Mesenchymal stem cell (in vitro differentiated cells and primary cell): ENCODE measurements at regions not wholly inside any gene's neighbourhood (a gene's known extent, or its start where the extent isn't known, plus 50 kb on each side); places are given as distances from the start of the nearest gene placed in this dataset.

Experiments used
- DNase-seq: peaks from one replicate; pipeline ENCODE4 v3.0.0-alpha.2; 2013
- H2AFZ ChIP-seq: one replicate; pipeline ENCODE4 v1.6.1; 2013; ENCODE audit warnings: low read depth, mild to moderate bottlenecking, control low read depth, inconsistent platforms, low read length, moderate library complexity
- H2AK5ac ChIP-seq: 2 replicates; pipeline ENCODE4 v1.6.1; 2013; ENCODE audit warnings: low read length, moderate library complexity, mild to moderate bottlenecking, inconsistent platforms; ENCODE audit not compliant: severe bottlenecking
- H2BK120ac ChIP-seq: one replicate; pipeline ENCODE4 v1.6.1; 2013; ENCODE audit warnings: low read depth, mild to moderate bottlenecking, inconsistent platforms, low read length, moderate library complexity
- H2BK12ac ChIP-seq, 2 experiments: one replicate each; pipeline ENCODE4 v1.6.1; 2013; ENCODE audit warnings: inconsistent platforms in 2 of 2, low read length in 2 of 2, mild to moderate bottlenecking in 2 of 2, moderate library complexity in 2 of 2, control low read depth in 1 of 2
- H2BK15ac ChIP-seq: one replicate; pipeline ENCODE4 v1.6.1; 2013; ENCODE audit warnings: mild to moderate bottlenecking, low read depth, inconsistent platforms; ENCODE audit not compliant: poor library complexity, severe bottlenecking
- H2BK5ac ChIP-seq: 2 replicates; pipeline ENCODE4 v1.6.1; 2013; ENCODE audit warnings: low read depth, mild to moderate bottlenecking, low read length, control low read depth, inconsistent platforms; ENCODE audit not compliant: poor library complexity, severe bottlenecking
- H3K14ac ChIP-seq, 2 experiments: one replicate each; pipeline ENCODE4 v1.6.1; 2013; ENCODE audit warnings: inconsistent platforms in 2 of 2, low read length in 2 of 2, control low read depth in 1 of 2, mild to moderate bottlenecking in 1 of 2, moderate library complexity in 1 of 2
- H3K18ac ChIP-seq, 2 experiments: one replicate each; pipeline ENCODE4 v1.6.1; 2013; ENCODE audit warnings: inconsistent platforms in 2 of 2, low read length in 2 of 2, control low read depth in 1 of 2, low read depth in 1 of 2, mild to moderate bottlenecking in 1 of 2
- H3K23ac ChIP-seq, 2 experiments: one replicate each; pipeline ENCODE4 v1.6.1; 2013; ENCODE audit warnings: inconsistent platforms in 2 of 2, low read length in 2 of 2, mild to moderate bottlenecking in 2 of 2, moderate library complexity in 2 of 2, control low read depth in 1 of 2
- H3K27ac ChIP-seq: 2 replicates; pipeline ENCODE4 v1.5.1; 2013; ENCODE audit warnings: mild to moderate bottlenecking, moderate library complexity, low read length, control low read depth, inconsistent platforms; ENCODE audit not compliant: poor library complexity, severe bottlenecking
- H3K27me3 ChIP-seq, 2 experiments: 2 replicates each; pipeline versions ENCODE4 v1.6.1 to v1.7.0; 2013; ENCODE audit warnings: low read length in 2 of 2, mild to moderate bottlenecking in 2 of 2, moderate library complexity in 2 of 2, control low read depth in 1 of 2, inconsistent platforms in 1 of 2; ENCODE audit not compliant: control insufficient read depth in 1 of 2, insufficient read depth in 1 of 2
- H3K36me3 ChIP-seq, 2 experiments: 2 replicates each; pipeline versions ENCODE4 v1.6.1 to v1.7.0; 2013; ENCODE audit warnings: low read length in 2 of 2, control low read depth in 1 of 2, inconsistent platforms in 1 of 2, low read depth in 1 of 2, mild to moderate bottlenecking in 1 of 2; ENCODE audit not compliant: insufficient read depth in 2 of 2, control insufficient read depth in 1 of 2
- H3K4ac ChIP-seq, 2 experiments: one replicate each; pipeline ENCODE4 v1.6.1; 2013; ENCODE audit warnings: inconsistent platforms in 2 of 2, low read length in 2 of 2, mild to moderate bottlenecking in 2 of 2, moderate library complexity in 2 of 2, control low read depth in 1 of 2, low read depth in 1 of 2
- H3K4me1 ChIP-seq: 2 replicates; pipeline ENCODE4 v1.6.1; 2013; ENCODE audit warnings: low read depth, low read length, control low read depth; ENCODE audit not compliant: control insufficient read depth, insufficient read depth
- H3K4me2 ChIP-seq: 2 replicates; pipeline ENCODE4 v1.6.1; 2013; ENCODE audit warnings: low read length, mild to moderate bottlenecking, inconsistent platforms; ENCODE audit not compliant: poor library complexity, severe bottlenecking
- H3K4me3 ChIP-seq, 2 experiments: 2 replicates each; pipeline versions ENCODE4 v1.5.1 to v1.7.0; 2013; ENCODE audit warnings: low read length in 2 of 2, mild to moderate bottlenecking in 2 of 2, control low read depth in 1 of 2, low read depth in 1 of 2; ENCODE audit not compliant: insufficient read depth in 1 of 2
- H3K79me1 ChIP-seq: replicated peaks from 2 replicates; pipeline ENCODE4 v1.6.1; 2013; ENCODE audit warnings: mild to moderate bottlenecking, control low read depth, low read length, inconsistent platforms; ENCODE audit not compliant: poor library complexity, severe bottlenecking
- H3K9ac ChIP-seq: 2 replicates; pipeline ENCODE4 v1.7.0; 2013; ENCODE audit warnings: mild to moderate bottlenecking, low read length, moderate library complexity
- H3K9me3 ChIP-seq: 2 replicates; pipeline ENCODE4 v1.7.0; 2013; ENCODE audit warnings: mild to moderate bottlenecking, low read length; ENCODE audit not compliant: control insufficient read depth
- H4K8ac ChIP-seq: one replicate; pipeline ENCODE4 v1.6.1; 2013; ENCODE audit warnings: inconsistent platforms, mild to moderate bottlenecking, low read length, moderate library complexity
- H4K91ac ChIP-seq: one replicate; pipeline ENCODE4 v1.6.1; 2013; ENCODE audit warnings: mild to moderate bottlenecking, low read length, inconsistent platforms
- WGBS: methylation state at CpG from one replicate; pipeline ENCODE4 v1.1.7; 2013; ENCODE audit warnings: mixed read lengths; 5-methylcytosine and 5-hydroxymethylcytosine counted together

- no peak overlapping the region for H3K4me3 ChIP-seq
- H3K27me3 ChIP-seq = no peaks in the 10 kb centered on the region
- H2AK5ac ChIP-seq = no peak overlapping the region
- no peak overlapping the region for H3K9ac ChIP-seq
- no peak overlapping the region for H2BK120ac ChIP-seq
- no peaks in the 10 kb centered on the region for H3K9me3 ChIP-seq
- no peaks in the 10 kb centered on the region for H3K79me1 ChIP-seq
- no peaks in the 10 kb centered on the region for H3K36me3 ChIP-seq
- H3K14ac ChIP-seq = no peak overlapping the region
- H3K23ac ChIP-seq = no peak overlapping the region
- no peak overlapping the region for H4K91ac ChIP-seq
- 88% methylated on average over 3 of the region's 4 CpGs for WGBS
- no peak for DNase-seq
- no peak overlapping the region for H2BK15ac ChIP-seq
- no peak overlapping the region for H2BK12ac ChIP-seq
- H3K4me1 ChIP-seq = peaks cover 4% of the 10 kb centered on the region
- no peak overlapping the region for H2BK5ac ChIP-seq
- no peak overlapping the region for H2AFZ ChIP-seq
- no peak overlapping the region for H3K4me2 ChIP-seq
- H3K18ac ChIP-seq = no peak overlapping the region
- H3K27ac ChIP-seq = no peak overlapping the region
- H3K4ac ChIP-seq = no peak overlapping the region
- no peak overlapping the region for H4K8ac ChIP-seq
Measured at GRCh38 chr4:79682161-79682560, 274.1 kb upstream of the GK2 start.

- Histone ChIP-seq H3K9ac (no peak overlapping the region), H3K23ac (no peak overlapping the region), H2AFZ (no peak overlapping the region), H3K79me1 (no peaks in the 10 kb centered on the region), H2BK15ac (no peak overlapping the region), H3K27me3 (no peaks in the 10 kb centered on the region), H3K4me2 (no peak overlapping the region), H2BK120ac (no peak overlapping the region), H2BK12ac (no peak overlapping the region), H3K18ac (no peak overlapping the region), H3K4me3 (no peak overlapping the region), H3K9me3 (no peaks in the 10 kb centered on the region), H3K4me1 (peaks cover 4% of the 10 kb centered on the region), H4K8ac (no peak overlapping the region), H3K14ac (no peak overlapping the region), H2AK5ac (no peak overlapping the region), H2BK5ac (no peak overlapping the region), H4K91ac (no peak overlapping the region), H3K27ac (no peak overlapping the region), H3K36me3 (no peaks in the 10 kb centered on the region), H3K4ac (no peak overlapping the region)
- WGBS = 85% methylated on average over 1 of the region's 1 CpG
- no peak for DNase-seq
Measured at GRCh38 chr4:79679859-79680258, 271.8 kb upstream of the GK2 start.

- no peaks in the 10 kb centered on the region for H3K79me1 ChIP-seq
- DNase-seq = peak; percentile 32
- no peak overlapping the region for H3K14ac ChIP-seq
- no peak overlapping the region for H3K9ac ChIP-seq
- 67% methylated on average over 2 of the region's 4 CpGs for WGBS
- H3K9me3 ChIP-seq = no peaks in the 10 kb centered on the region
- no peak overlapping the region for H3K4ac ChIP-seq
- H2BK12ac ChIP-seq = no peak overlapping the region
- H3K4me1 ChIP-seq = peaks cover 4% of the 10 kb centered on the region
- no peak overlapping the region for H4K8ac ChIP-seq
- H3K23ac ChIP-seq = no peak overlapping the region
- H2AK5ac ChIP-seq = no peak overlapping the region
- H2BK5ac ChIP-seq = no peak overlapping the region
- H3K18ac ChIP-seq = no peak overlapping the region
- H3K4me2 ChIP-seq = no peak overlapping the region
- no peaks in the 10 kb centered on the region for H3K36me3 ChIP-seq
- H3K27me3 ChIP-seq = no peaks in the 10 kb centered on the region
- H2BK120ac ChIP-seq = no peak overlapping the region
- H2BK15ac ChIP-seq = no peak overlapping the region
- H4K91ac ChIP-seq = no peak overlapping the region
- H2AFZ ChIP-seq = no peak overlapping the region
- H3K4me3 ChIP-seq = no peak overlapping the region
- no peak overlapping the region for H3K27ac ChIP-seq
Measured at GRCh38 chr4:79678472-79679202, 270.6 kb upstream of the GK2 start.

- Histone ChIP-seq H3K27ac (no peak overlapping the region), H3K18ac (no peak overlapping the region), H3K4me2 (no peak overlapping the region), H3K79me1 (no peaks in the 10 kb centered on the region), H4K91ac (no peak overlapping the region), H2AFZ (no peak overlapping the region), H3K27me3 (no peaks in the 10 kb centered on the region), H2BK15ac (no peak overlapping the region), H3K14ac (no peak overlapping the region), H3K36me3 (no peaks in the 10 kb centered on the region), H3K23ac (no peak overlapping the region), H2BK5ac (no peak overlapping the region), H3K4me3 (no peak overlapping the region), H3K9me3 (peaks cover 6% of the 10 kb centered on the region), H3K9ac (no peak overlapping the region), H3K4ac (no peak overlapping the region), H2AK5ac (no peak overlapping the region), H3K4me1 (no peaks in the 10 kb centered on the region), H4K8ac (no peak overlapping the region), H2BK120ac (no peak overlapping the region), H2BK12ac (no peak overlapping the region)
- DNase-seq = peak; percentile 7
- 62% methylated on average over 2 of the region's 2 CpGs for WGBS
Measured at GRCh38 chr4:79676705-79677104, 268.7 kb upstream of the GK2 start.
